Ovary (tissue), 3 donors: ENCODE measurements at regions not wholly inside any gene's neighbourhood (a gene's known extent, or its start where the extent isn't known, plus 50 kb on each side); places are given as distances from the start of the nearest gene placed in this dataset.

Experiments
- CTCF ChIP-seq, 3 donors: fragments of 450-650 bp in 2 of 3; fragments of 200-600 bp in 1 of 3; IDR thresholded peaks; one replicate each; pipeline versions ENCODE4 v1.5.1 to v1.8.0; 2016 to 2022; ENCODE audit warnings: antibody characterized with exemption in 3 of 3, mild to moderate bottlenecking in 1 of 3
- EP300 ChIP-seq: sonication (generic); formaldehyde crosslinking; IDR thresholded peaks from one replicate; pipeline ENCODE4 v1.6.1; 2017; ENCODE audit warnings: antibody characterized with exemption
- donor health status: DM: no; HTN: no; CAD: no.

- no peak for TF ChIP-seq CTCF (IDR thresholded peaks at IDR 0.05)
- TF ChIP-seq EP300 = no peak
Observed at GRCh38 chr10:27413387-27413786, 90.7 kb upstream of the RAB18 start.
